K562 (cell line): ENCODE measurements at regions not wholly inside any gene's neighbourhood (a gene's known extent, or its start where the extent isn't known, plus 50 kb on each side); places are given as distances from the start of the nearest gene placed in this dataset.

Experiments used
- ATAC-seq: fragments of 200-7000 bp; cut with Tn5 transposase; 3 replicates; pipeline ENCODE4 v1.9.1; 2020; ENCODE audit warnings: moderate library complexity
- BruUV-seq: library from RNA; stranded (reverse); fragments of 400-500 nt; replicated peaks from 2 replicates; lab custom pipeline; 2021; lab: Mats Ljungman, UMichigan
- CTCF ChIA-PET: fragments of 300-600 bp; formaldehyde crosslinking; extraction: SDS; loops from one replicate; lab custom pipeline; 2021; ENCODE audit warnings: low intra/inter-chr PET ratio; lab: Yijun Ruan, JAX
- POLR2A ChIA-PET: fragments of 300-600, 350-650 bp; sonication (Branson Sonifier 250); formaldehyde crosslinking; extraction: SDS; loops from one replicate; lab custom pipeline; 2021; ENCODE audit warnings: antibody characterized with exemption, inconsistent platforms; lab: Yijun Ruan, JAX
- DNase-seq, 4 experiments: peaks; one replicate each; pipeline versions ENCODE4 v3.0.0 to v3.0.0-alpha.2; 2011 to 2018; ENCODE audit warnings: low spot score in 3 of 4, mixed read lengths in 3 of 4; ENCODE audit errors: extremely low read depth in 1 of 4
- FAIRE-seq: peaks from 2 replicates; lab custom pipeline; 2011; peaks lifted over from hg19 to GRCh38; lab: Jason Lieb, UNC
- H2AFZ ChIP-seq: 2 replicates; pipeline ENCODE4 v1.6.0; 2011; ENCODE audit warnings: low read depth, low read length, control low read depth, inconsistent platforms
- H3K27ac ChIP-seq: fragments of 200-600 bp; 3 replicates; pipeline ENCODE4 v1.8.0; 2011; ENCODE audit warnings: low read depth, mild to moderate bottlenecking, control low read depth, inconsistent platforms, low read length, moderate library complexity, mixed read lengths; ENCODE audit errors: extremely low read depth
- H3K27me3 ChIP-seq, 2 experiments: fragments of 300-600 bp in 1 of 2; 2 replicates in 1 of 2; 3 replicates in 1 of 2; pipeline versions ENCODE4 v1.6.0 to v1.8.0; 2011; ENCODE audit warnings: inconsistent platforms in 2 of 2, low read length in 2 of 2, mild to moderate bottlenecking in 1 of 2, mixed read lengths in 1 of 2, moderate library complexity in 1 of 2; ENCODE audit not compliant: control insufficient read depth in 2 of 2, insufficient read depth in 2 of 2
- H3K36me3 ChIP-seq: fragments of 300-600 bp; 3 replicates; pipeline ENCODE4 v1.8.0; 2011; ENCODE audit warnings: mild to moderate bottlenecking, low read length, inconsistent platforms; ENCODE audit not compliant: control insufficient read depth, insufficient read depth
- H3K4me1 ChIP-seq, 2 experiments: fragments of 200-600 bp in 1 of 2; replicated peaks in 1 of 2; 2 replicates in 1 of 2; 3 replicates in 1 of 2; pipeline versions ENCODE4 v1.5.1 to v1.8.0; 2011; ENCODE audit warnings: inconsistent platforms in 2 of 2, low read length in 2 of 2, mild to moderate bottlenecking in 1 of 2, mixed read lengths in 1 of 2, moderate library complexity in 1 of 2; ENCODE audit not compliant: control insufficient read depth in 2 of 2, insufficient read depth in 2 of 2
- H3K4me2 ChIP-seq: 2 replicates; pipeline ENCODE4 v1.6.1; 2011; ENCODE audit warnings: low read length, control low read depth, inconsistent platforms, mixed read lengths; ENCODE audit not compliant: insufficient read depth
- H3K4me3 ChIP-seq: fragments of 200-600 bp; sonication (generic), shearing (Covaris generic); 2 replicates; pipeline ENCODE4 v1.5.1; 2016; ENCODE audit warnings: control low read depth, inconsistent platforms
- H3K79me2 ChIP-seq: fragments of 200-600 bp; 3 replicates; pipeline ENCODE4 v1.8.0; 2011; ENCODE audit warnings: low read length, inconsistent platforms; ENCODE audit not compliant: control insufficient read depth, insufficient read depth
- H3K9ac ChIP-seq, 2 experiments: 2 replicates each; pipeline versions ENCODE4 v1.6.0 to v1.6.1; 2011; ENCODE audit warnings: low read depth in 2 of 2, low read length in 2 of 2, control low read depth in 1 of 2, inconsistent platforms in 1 of 2, mild to moderate bottlenecking in 1 of 2, mixed read lengths in 1 of 2; ENCODE audit not compliant: insufficient read depth in 1 of 2
- H3K9me1 ChIP-seq: one replicate; pipeline ENCODE4 v1.6.0; 2011; ENCODE audit warnings: inconsistent platforms, mild to moderate bottlenecking, low read length, moderate library complexity; ENCODE audit not compliant: control insufficient read depth, insufficient read depth
- H3K9me3 ChIP-seq: replicated peaks from 2 replicates; pipeline ENCODE4 v1.5.1; 2011; ENCODE audit warnings: low read depth, low read length, inconsistent platforms; ENCODE audit not compliant: control insufficient read depth, insufficient read depth
- H4K20me1 ChIP-seq: replicated peaks from 2 replicates; pipeline ENCODE4 v1.6.1; 2011; ENCODE audit warnings: low read length, inconsistent platforms, mixed read lengths; ENCODE audit not compliant: control insufficient read depth, insufficient read depth
- ADNP ChIP-seq: fragments of 200-800 bp; sonication (Bioruptor generic); IDR thresholded peaks from 2 replicates; pipeline ENCODE4 v1.6.1; 2016; ENCODE audit warnings: missing genetic modification characterization, missing compliant biosample characterization
- ATF1 ChIP-seq, 2 experiments: fragments of 450-650 bp in 1 of 2; IDR thresholded peaks; 2 replicates each; pipeline ENCODE4 v1.6.1; 2016; ENCODE audit warnings: missing compliant biosample characterization in 1 of 2, missing genetic modification characterization in 1 of 2
- CBX8 ChIP-seq: fragments of 200-600 bp; sonication (generic); IDR thresholded peaks from 2 replicates; pipeline ENCODE4 v1.6.1; 2012; ENCODE audit warnings: borderline replicate concordance, mixed run types, low read depth, mild to moderate bottlenecking, moderate library complexity, mixed read lengths, low read length, control low read depth, inconsistent platforms; ENCODE audit not compliant: poor library complexity, severe bottlenecking; ENCODE audit errors: extremely low read depth
- CCNT2 ChIP-seq: IDR thresholded peaks from 2 replicates; pipeline ENCODE4 v1.6.1; 2011; ENCODE audit warnings: borderline replicate concordance, low read depth, mild to moderate bottlenecking, moderate library complexity, mixed read lengths, low read length; ENCODE audit not compliant: insufficient read length; ENCODE audit errors: extremely low read depth
- DACH1 ChIP-seq: fragments of 450-650 bp; IDR thresholded peaks from 2 replicates; pipeline ENCODE4 v1.6.1; 2018; ENCODE audit not compliant: partially characterized antibody
- GMEB1 ChIP-seq: fragments of 250-450 bp; sonication (Bioruptor Pico); IDR thresholded peaks from 2 replicates; pipeline ENCODE4 v1.4.0; 2020; ENCODE audit warnings: mild to moderate bottlenecking
- HMG20B ChIP-seq: fragments of 250-450 bp; sonication (Bioruptor Pico); IDR thresholded peaks from 2 replicates; pipeline ENCODE4 v1.5.0; 2021; ENCODE audit warnings: mild to moderate bottlenecking
- MECOM ChIP-seq: fragments of 250-450 bp; sonication (Bioruptor Pico); IDR thresholded peaks from 2 replicates; pipeline ENCODE4 v1.8.0; 2022; ENCODE audit warnings: inconsistent platforms
- NEUROD1 ChIP-seq: fragments of 150-350 bp; IDR thresholded peaks from 2 replicates; pipeline ENCODE4 v1.6.1; 2014; ENCODE audit warnings: borderline replicate concordance, low read length, low read depth; ENCODE audit not compliant: partially characterized antibody
- NFRKB ChIP-seq: fragments of 450-650 bp; IDR thresholded peaks from 2 replicates; pipeline ENCODE4 v1.6.1; 2016; ENCODE audit warnings: low read depth
- POLR2H ChIP-seq: IDR thresholded peaks from 2 replicates; pipeline ENCODE4 v1.6.1; 2016; ENCODE audit warnings: missing genetic modification characterization, low read depth, mild to moderate bottlenecking, control low read depth, missing compliant biosample characterization, moderate library complexity
- PPARD ChIP-seq: fragments of 250-450 bp; sonication (Bioruptor Pico); IDR thresholded peaks from 2 replicates; pipeline ENCODE4 v1.8.0; 2022; ENCODE audit warnings: inconsistent platforms, mild to moderate bottlenecking, moderate library complexity
- RBFOX2 ChIP-seq: fragments of 200-400 bp; formaldehyde crosslinking; IDR thresholded peaks from 2 replicates; pipeline ENCODE4 v1.6.1; 2017; ENCODE audit warnings: low read depth, mild to moderate bottlenecking, low read length, moderate library complexity
- RNF2 ChIP-seq: sonication (generic); IDR thresholded peaks from 2 replicates; pipeline ENCODE4 v1.6.1; 2016
- RUNX1 ChIP-seq: sonication (generic); IDR thresholded peaks from 2 replicates; pipeline ENCODE4 v1.6.1; 2016; ENCODE audit warnings: antibody characterized with exemption, low read depth
- SMAD4 ChIP-seq: fragments of 250-450 bp; sonication (Bioruptor Pico); conservative IDR thresholded peaks from 2 replicates; pipeline ENCODE4 v1.8.0; 2021; ENCODE audit warnings: inconsistent platforms, mild to moderate bottlenecking, moderate library complexity
- SMARCC2 ChIP-seq: fragments of 450-650 bp; IDR thresholded peaks from 2 replicates; pipeline ENCODE4 v1.6.1; 2017; ENCODE audit warnings: antibody characterized with exemption, moderate library complexity, mild to moderate bottlenecking, low read depth
- ZBTB11 ChIP-seq, 3 experiments: fragments of 200-800 bp in 1 of 3; fragments of 250-450 bp in 1 of 3; fragments of 450-650 bp in 1 of 3; sonication (Bioruptor Pico) in 1 of 3; sonication (Bioruptor generic) in 1 of 3; formaldehyde crosslinking in 1 of 3; IDR thresholded peaks; 2 replicates each; pipeline versions ENCODE4 v1.6.1 to v1.8.0; 2016 to 2022; ENCODE audit warnings: mild to moderate bottlenecking in 2 of 3, missing genetic modification characterization in 2 of 3, missing compliant biosample characterization in 1 of 3, moderate library complexity in 1 of 3
- ZNF384 ChIP-seq: IDR thresholded peaks from 2 replicates; pipeline ENCODE4 v1.6.1; 2012; ENCODE audit warnings: low read depth, low read length, improper control_type of control experiment
- WGBS: fragments of 100-300 bp; shearing (Covaris generic); methylation state at CpG from one replicate; pipeline ENCODE4 v1.1.6; 2016; ENCODE audit warnings: low coverage, mixed read lengths; ENCODE audit not compliant: insufficient coverage; ENCODE audit errors: missing lambda C conversion rate; 5-methylcytosine and 5-hydroxymethylcytosine counted together
- in situ Hi-C: fragments of 300-500 bp; cut with MboI; formaldehyde crosslinking; loops from 4 replicates; pipeline ENCODE4 v1.15.0; 2018; ENCODE audit warnings: inconsistent platforms, mixed read lengths
- intact Hi-C: fragments of 100-400 bp; cut with micrococcal nuclease; formaldehyde crosslinking; loops from 2 replicates; pipeline ENCODE4 v1.14.2; 2022

GRCh38 chr6:113695516-113695915 is 161.6 kb upstream of the MARCKS start:
- intact Hi-C loops (no loop called here), in situ Hi-C loops (no loop called here)
- no peaks in the 10 kb centered on the region for H3K36me3 ChIP-seq
- H3K9ac ChIP-seq, result no peak overlapping the region
- ATAC-seq, result no peak
- no peaks in the 10 kb centered on the region for H3K9me1 ChIP-seq
- BruUV-seq, result no TSS peak
- H3K4me1 ChIP-seq, result no peaks in the 10 kb centered on the region
- H3K4me3 ChIP-seq, result no peak overlapping the region
- H3K79me2 ChIP-seq, result no peaks in the 10 kb centered on the region
- no peaks in the 10 kb centered on the region for H3K9me3 ChIP-seq
- H3K4me2 ChIP-seq, result no peak overlapping the region
- DNase-seq, result no peak
- no peak for FAIRE-seq
- ChIA-PET POLR2A (no interaction called here), CTCF (no interaction called here)
- H3K27me3 ChIP-seq, result no peaks in the 10 kb centered on the region
- H4K20me1 ChIP-seq, result no peaks in the 10 kb centered on the region
- no peak overlapping the region for H3K27ac ChIP-seq
- no peak overlapping the region for H2AFZ ChIP-seq
- TF ChIP-seq DACH1 (no peak), MECOM (CRISPR knock-in tag) (no peak), ZNF384 (no peak), HMG20B (CRISPR knock-in tag) (no peak), NFRKB (no peak), ATF1 (CRISPR knock-in tag; IDR thresholded peaks at IDR 0.05) (no peak), ATF1 (tag; IDR thresholded peaks at IDR 0.05) (no peak), GMEB1 (CRISPR knock-in tag) (no peak), RNF2 (no peak), SMARCC2 (no peak), CCNT2 (no peak), POLR2H (tag) (no peak), NEUROD1 (no peak), RBFOX2 (no peak), RUNX1 (no peak), ZBTB11 (CRISPR knock-in tag; IDR thresholded peaks at IDR 0.05) (no peak), PPARD (CRISPR knock-in tag) (no peak), ADNP (tag) (no peak), CBX8 (no peak), SMAD4 (CRISPR knock-in tag) (no peak)
- 0% methylated on average over 3 of the region's 3 CpGs for WGBS
